K562 (cell line): ENCODE measurements at regions not wholly inside any gene's neighbourhood (a gene's known extent, or its start where the extent isn't known, plus 50 kb on each side); places are given as distances from the start of the nearest gene placed in this dataset.

Source experiments
- JUND ChIP-seq, 2 experiments: IDR thresholded peaks; 2 replicates in 1 of 2; 3 replicates in 1 of 2; pipeline ENCODE4 v1.6.1; 2011; ENCODE audit warnings: borderline replicate concordance in 2 of 2, low read depth in 2 of 2, low read length in 2 of 2, improper control_type of control experiment in 1 of 2, missing biosample characterization in 1 of 2, missing genetic modification characterization in 1 of 2, missing genetic modification reagents in 1 of 2
- NBN ChIP-seq: fragments of 450-650 bp; IDR thresholded peaks from 2 replicates; pipeline ENCODE4 v1.6.1; 2016; ENCODE audit warnings: low read depth, mild to moderate bottlenecking
- RNF2 ChIP-seq: sonication (generic); IDR thresholded peaks from 2 replicates; pipeline ENCODE4 v1.6.1; 2016
- SRF ChIP-seq, 2 experiments: fragments of 250-450, 450-650 bp in 1 of 2; sonication (Bioruptor Pico) in 1 of 2; sonication (generic) in 1 of 2; formaldehyde crosslinking; IDR thresholded peaks; 2 replicates each; pipeline versions ENCODE4 v1.5.0 to v1.5.1; 2020 to 2022; ENCODE audit warnings: mild to moderate bottlenecking in 1 of 2, missing genetic modification reagents in 1 of 2
- ZBTB7A ChIP-seq: IDR thresholded peaks from 2 replicates; pipeline ENCODE4 v1.6.1; 2011; ENCODE audit warnings: low read depth, mild to moderate bottlenecking, low read length, moderate library complexity, borderline replicate concordance; ENCODE audit not compliant: control insufficient read depth
- ZNF143 ChIP-seq: sonication (generic); formaldehyde crosslinking; IDR thresholded peaks from 2 replicates; pipeline ENCODE4 v1.9.0; 2022; ENCODE audit warnings: mild to moderate bottlenecking, missing genetic modification reagents
- ZNF592 ChIP-seq: fragments of 450-650 bp; IDR thresholded peaks from 2 replicates; pipeline ENCODE4 v1.6.1; 2017; ENCODE audit warnings: antibody characterized with exemption, mild to moderate bottlenecking
- TF ChIP-seq, protein P1 (sequence below): fragments of 450-650 bp; IDR thresholded peaks from 2 replicates; pipeline ENCODE4 v1.6.1; 2016; ENCODE audit warnings: missing biosample characterization, missing genetic modification characterization
- TF ChIP-seq, protein P2 (sequence below), 3 experiments: IDR thresholded peaks in 2 of 3; conservative IDR thresholded peaks in 1 of 3; 2 replicates each; pipeline ENCODE4 v1.5.1; 2011 to 2012; ENCODE audit warnings: low read length in 3 of 3, mild to moderate bottlenecking in 3 of 3, control low read depth in 2 of 3, improper control_type of control experiment in 1 of 3, inconsistent platforms in 1 of 3, low read depth in 1 of 3, mixed read lengths in 1 of 3, moderate library complexity in 1 of 3; ENCODE audit not compliant: insufficient read depth in 2 of 3

- no peak for TF ChIP-seq ZNF143
- TF ChIP-seq, protein P1, sequence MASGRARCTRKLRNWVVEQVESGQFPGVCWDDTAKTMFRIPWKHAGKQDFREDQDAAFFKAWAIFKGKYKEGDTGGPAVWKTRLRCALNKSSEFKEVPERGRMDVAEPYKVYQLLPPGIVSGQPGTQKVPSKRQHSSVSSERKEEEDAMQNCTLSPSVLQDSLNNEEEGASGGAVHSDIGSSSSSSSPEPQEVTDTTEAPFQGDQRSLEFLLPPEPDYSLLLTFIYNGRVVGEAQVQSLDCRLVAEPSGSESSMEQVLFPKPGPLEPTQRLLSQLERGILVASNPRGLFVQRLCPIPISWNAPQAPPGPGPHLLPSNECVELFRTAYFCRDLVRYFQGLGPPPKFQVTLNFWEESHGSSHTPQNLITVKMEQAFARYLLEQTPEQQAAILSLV (tag): no peak
- no peak for TF ChIP-seq JUND (IDR thresholded peaks at IDR 0.05; ENCODE audit: borderline replicate concordance, low read depth, low read length)
- TF ChIP-seq JUND (tag; IDR thresholded peaks at IDR 0.05; ENCODE audit: borderline replicate concordance, low read depth, low read length): no peak
- TF ChIP-seq SRF (CRISPR knock-in tag; IDR thresholded peaks at IDR 0.05): no peak
- no peak for TF ChIP-seq NBN
- no peak for TF ChIP-seq RNF2
- no peak for TF ChIP-seq ZBTB7A
- TF ChIP-seq, protein P2, sequence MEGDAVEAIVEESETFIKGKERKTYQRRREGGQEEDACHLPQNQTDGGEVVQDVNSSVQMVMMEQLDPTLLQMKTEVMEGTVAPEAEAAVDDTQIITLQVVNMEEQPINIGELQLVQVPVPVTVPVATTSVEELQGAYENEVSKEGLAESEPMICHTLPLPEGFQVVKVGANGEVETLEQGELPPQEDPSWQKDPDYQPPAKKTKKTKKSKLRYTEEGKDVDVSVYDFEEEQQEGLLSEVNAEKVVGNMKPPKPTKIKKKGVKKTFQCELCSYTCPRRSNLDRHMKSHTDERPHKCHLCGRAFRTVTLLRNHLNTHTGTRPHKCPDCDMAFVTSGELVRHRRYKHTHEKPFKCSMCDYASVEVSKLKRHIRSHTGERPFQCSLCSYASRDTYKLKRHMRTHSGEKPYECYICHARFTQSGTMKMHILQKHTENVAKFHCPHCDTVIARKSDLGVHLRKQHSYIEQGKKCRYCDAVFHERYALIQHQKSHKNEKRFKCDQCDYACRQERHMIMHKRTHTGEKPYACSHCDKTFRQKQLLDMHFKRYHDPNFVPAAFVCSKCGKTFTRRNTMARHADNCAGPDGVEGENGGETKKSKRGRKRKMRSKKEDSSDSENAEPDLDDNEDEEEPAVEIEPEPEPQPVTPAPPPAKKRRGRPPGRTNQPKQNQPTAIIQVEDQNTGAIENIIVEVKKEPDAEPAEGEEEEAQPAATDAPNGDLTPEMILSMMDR (IDR thresholded peaks at IDR 0.05 in 2 of 3, conservative IDR thresholded peaks at IDR 0.05 in 1 of 3; ENCODE audit: insufficient read depth in 2 of 3, low read depth in 1 of 3, low read length in 3 of 3): no peak
- no peak for TF ChIP-seq ZNF592
These were observed 229.9 kb upstream of the GRIK2 start for GRCh38 chr6:101163611-101164010.
